ENCODE measurements at regions not wholly inside any gene's neighbourhood (a gene's known extent, or its start where the extent isn't known, plus 50 kb on each side); places are given as distances from the start of the nearest gene placed in this dataset.

- TF ChIP-seq, protein P1, sequence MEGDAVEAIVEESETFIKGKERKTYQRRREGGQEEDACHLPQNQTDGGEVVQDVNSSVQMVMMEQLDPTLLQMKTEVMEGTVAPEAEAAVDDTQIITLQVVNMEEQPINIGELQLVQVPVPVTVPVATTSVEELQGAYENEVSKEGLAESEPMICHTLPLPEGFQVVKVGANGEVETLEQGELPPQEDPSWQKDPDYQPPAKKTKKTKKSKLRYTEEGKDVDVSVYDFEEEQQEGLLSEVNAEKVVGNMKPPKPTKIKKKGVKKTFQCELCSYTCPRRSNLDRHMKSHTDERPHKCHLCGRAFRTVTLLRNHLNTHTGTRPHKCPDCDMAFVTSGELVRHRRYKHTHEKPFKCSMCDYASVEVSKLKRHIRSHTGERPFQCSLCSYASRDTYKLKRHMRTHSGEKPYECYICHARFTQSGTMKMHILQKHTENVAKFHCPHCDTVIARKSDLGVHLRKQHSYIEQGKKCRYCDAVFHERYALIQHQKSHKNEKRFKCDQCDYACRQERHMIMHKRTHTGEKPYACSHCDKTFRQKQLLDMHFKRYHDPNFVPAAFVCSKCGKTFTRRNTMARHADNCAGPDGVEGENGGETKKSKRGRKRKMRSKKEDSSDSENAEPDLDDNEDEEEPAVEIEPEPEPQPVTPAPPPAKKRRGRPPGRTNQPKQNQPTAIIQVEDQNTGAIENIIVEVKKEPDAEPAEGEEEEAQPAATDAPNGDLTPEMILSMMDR (IDR thresholded peaks at IDR 0.05), result no peak
- no peak for TF ChIP-seq EZH2 (IDR thresholded peaks at IDR 0.05; ENCODE audit: borderline replicate concordance, insufficient read depth, low read depth, low read length, poor library complexity, severe bottlenecking)
Observed at GRCh38 chr7:57328457-57328856, 121.5 kb upstream of the ZNF716 start.
